H9 (cell line): ENCODE measurements at regions not wholly inside any gene's neighbourhood (a gene's known extent, or its start where the extent isn't known, plus 50 kb on each side); places are given as distances from the start of the nearest gene placed in this dataset.

ENCODE experiments used
- DNase-seq: peaks from one replicate; pipeline ENCODE4 v3.0.0-alpha.2; 2017
- H2AFZ ChIP-seq: one replicate; pipeline ENCODE4 v1.6.1; 2013; ENCODE audit warnings: mild to moderate bottlenecking, low read length, control low read depth, moderate library complexity
- H2AK5ac ChIP-seq: 2 replicates; pipeline ENCODE4 v1.6.1; 2013; ENCODE audit warnings: low read length, control low read depth, mixed read lengths; ENCODE audit not compliant: insufficient read length
- H2BK120ac ChIP-seq: one replicate; pipeline ENCODE4 v1.6.1; 2013; ENCODE audit warnings: low read depth, mild to moderate bottlenecking, low read length, control low read depth, inconsistent platforms; ENCODE audit not compliant: poor library complexity, severe bottlenecking
- H2BK12ac ChIP-seq: 2 replicates; pipeline ENCODE4 v1.6.1; 2013; ENCODE audit warnings: low read length, control low read depth, mixed read lengths, low read depth; ENCODE audit not compliant: insufficient read length
- H2BK15ac ChIP-seq: 2 replicates; pipeline ENCODE4 v1.6.1; 2013; ENCODE audit warnings: low read depth, low read length, control low read depth
- H2BK20ac ChIP-seq: one replicate; pipeline ENCODE4 v1.6.1; 2013; ENCODE audit warnings: low read depth, mild to moderate bottlenecking, low read length, control low read depth, inconsistent platforms; ENCODE audit not compliant: poor library complexity, severe bottlenecking
- H2BK5ac ChIP-seq: 2 replicates; pipeline ENCODE4 v1.6.1; 2013; ENCODE audit warnings: low read length, control low read depth, mixed read lengths; ENCODE audit not compliant: insufficient read length
- H3K14ac ChIP-seq: 2 replicates; pipeline ENCODE4 v1.6.1; 2013; ENCODE audit warnings: low read length, control low read depth; ENCODE audit not compliant: insufficient read depth
- H3K18ac ChIP-seq: 2 replicates; pipeline ENCODE4 v1.6.1; 2013; ENCODE audit warnings: low read depth, mild to moderate bottlenecking, mixed read lengths, low read length, control low read depth; ENCODE audit not compliant: insufficient read length
- H3K23ac ChIP-seq: 2 replicates; pipeline ENCODE4 v1.6.1; 2013; ENCODE audit warnings: low read length, control low read depth, mixed read lengths, low read depth; ENCODE audit not compliant: insufficient read length
- H3K23me2 ChIP-seq: 2 replicates; pipeline ENCODE4 v1.6.1; 2013; ENCODE audit warnings: low read depth, mild to moderate bottlenecking, mixed read lengths, low read length, control low read depth; ENCODE audit not compliant: insufficient read length, poor library complexity, severe bottlenecking
- H3K27ac ChIP-seq: 2 replicates; pipeline ENCODE4 v1.5.1; 2013; ENCODE audit warnings: low read length, control low read depth, mixed read lengths, low read depth; ENCODE audit not compliant: insufficient read length
- H3K27me3 ChIP-seq: 2 replicates; pipeline ENCODE4 v1.6.1; 2013; ENCODE audit warnings: low read length, control low read depth, inconsistent platforms; ENCODE audit not compliant: insufficient read depth
- H3K4ac ChIP-seq: 2 replicates; pipeline ENCODE4 v1.6.1; 2013; ENCODE audit warnings: low read depth, mild to moderate bottlenecking, control low read depth, inconsistent platforms, low read length, moderate library complexity
- H3K4me1 ChIP-seq: 2 replicates; pipeline ENCODE4 v1.6.1; 2013; ENCODE audit warnings: low read length, control low read depth, inconsistent platforms; ENCODE audit not compliant: insufficient read depth
- H3K4me2 ChIP-seq: 2 replicates; pipeline ENCODE4 v1.6.1; 2013; ENCODE audit warnings: low read length, control low read depth, mixed read lengths; ENCODE audit not compliant: insufficient read length, insufficient read depth
- H3K56ac ChIP-seq: 2 replicates; pipeline ENCODE4 v1.6.1; 2013; ENCODE audit warnings: low read depth, mild to moderate bottlenecking, mixed read lengths, low read length, control low read depth; ENCODE audit not compliant: insufficient read length
- H3K79me1 ChIP-seq: 2 replicates; pipeline ENCODE4 v1.6.1; 2013; ENCODE audit warnings: low read depth, mild to moderate bottlenecking, moderate library complexity, low read length, control low read depth, inconsistent platforms; ENCODE audit not compliant: insufficient read depth, poor library complexity, severe bottlenecking
- H3K79me2 ChIP-seq: 2 replicates; pipeline ENCODE4 v1.6.1; 2013; ENCODE audit warnings: low read length, control low read depth, inconsistent platforms; ENCODE audit not compliant: insufficient read depth
- H3K9ac ChIP-seq: 2 replicates; pipeline ENCODE4 v1.6.1; 2013; ENCODE audit warnings: low read length, control low read depth, mixed read lengths; ENCODE audit not compliant: insufficient read length; ENCODE audit errors: extremely low read depth
- H3K9me3 ChIP-seq: one replicate; pipeline ENCODE4 v1.6.1; 2013; ENCODE audit warnings: low read depth, low read length, inconsistent platforms; ENCODE audit not compliant: control insufficient read depth
- H3T11ph ChIP-seq: one replicate; pipeline ENCODE4 v1.6.1; 2013; ENCODE audit warnings: mild to moderate bottlenecking, low read length, control low read depth, inconsistent platforms
- H4K20me1 ChIP-seq: one replicate; pipeline ENCODE4 v1.6.1; 2013; ENCODE audit not compliant: control insufficient read depth, insufficient read length, insufficient read depth
- H4K5ac ChIP-seq: 2 replicates; pipeline ENCODE4 v1.6.1; 2013; ENCODE audit warnings: low read depth, mild to moderate bottlenecking, mixed read lengths, low read length, control low read depth; ENCODE audit not compliant: insufficient read length
- H4K8ac ChIP-seq: replicated peaks from 2 replicates; pipeline ENCODE4 v1.6.1; 2013; ENCODE audit warnings: low read length, control low read depth, mixed read lengths, low read depth; ENCODE audit not compliant: insufficient read length
- H4K91ac ChIP-seq: 2 replicates; pipeline ENCODE4 v1.6.1; 2013; ENCODE audit warnings: low read depth, mild to moderate bottlenecking, moderate library complexity, mixed read lengths, low read length, control low read depth; ENCODE audit not compliant: insufficient read length
- H3K27ac Mint-ChIP-seq, 3 experiments: 2 replicates in 2 of 3; 3 replicates in 1 of 3; pipeline ENCODE4 v1.8.0; 2020 to 2021; ENCODE audit warnings: mixed read lengths in 3 of 3, mild to moderate bottlenecking in 1 of 3, moderate library complexity in 1 of 3
- H3K27me3 Mint-ChIP-seq: 2 replicates; pipeline ENCODE4 v1.8.0; 2021; ENCODE audit warnings: low read depth, mild to moderate bottlenecking, moderate library complexity, mixed read lengths
- H3K36me3 Mint-ChIP-seq, 3 experiments: 2 replicates in 2 of 3; 3 replicates in 1 of 3; pipeline ENCODE4 v1.8.0; 2020 to 2021; ENCODE audit warnings: low read depth in 3 of 3, mixed read lengths in 3 of 3; ENCODE audit not compliant: insufficient read depth in 1 of 3
- H3K4me1 Mint-ChIP-seq, 2 experiments: 2 replicates each; pipeline ENCODE4 v1.8.0; 2020; ENCODE audit warnings: mixed read lengths in 2 of 2
- H3K4me3 Mint-ChIP-seq, 2 experiments: 2 replicates in 1 of 2; 3 replicates in 1 of 2; pipeline ENCODE4 v1.8.0; 2020 to 2021; ENCODE audit warnings: mild to moderate bottlenecking in 2 of 2, mixed read lengths in 2 of 2, moderate library complexity in 1 of 2
- H3K9me3 Mint-ChIP-seq, 2 experiments: 2 replicates in 1 of 2; 3 replicates in 1 of 2; pipeline ENCODE4 v1.8.0; 2020; ENCODE audit warnings: mild to moderate bottlenecking in 2 of 2, mixed read lengths in 2 of 2, moderate library complexity in 1 of 2
- WGBS: extraction: QIAGEN DNeasy Blood & Tissue Kit; methylation state at CpG from one replicate; pipeline ENCODE4 v1.1.7; 2013; ENCODE audit warnings: missing lambda C conversion rate, low lambda C conversion rate, mixed read lengths; ENCODE audit not compliant: insufficient read length; ENCODE audit errors: extremely low coverage; 5-methylcytosine and 5-hydroxymethylcytosine counted together
- TF ChIP-seq, protein P1 (sequence below): fragments of 200-600 bp; sonication (generic); conservative IDR thresholded peaks from 3 replicates; pipeline ENCODE4 v1.8.0; 2021; ENCODE audit warnings: antibody characterized with exemption, mild to moderate bottlenecking

DNA sequence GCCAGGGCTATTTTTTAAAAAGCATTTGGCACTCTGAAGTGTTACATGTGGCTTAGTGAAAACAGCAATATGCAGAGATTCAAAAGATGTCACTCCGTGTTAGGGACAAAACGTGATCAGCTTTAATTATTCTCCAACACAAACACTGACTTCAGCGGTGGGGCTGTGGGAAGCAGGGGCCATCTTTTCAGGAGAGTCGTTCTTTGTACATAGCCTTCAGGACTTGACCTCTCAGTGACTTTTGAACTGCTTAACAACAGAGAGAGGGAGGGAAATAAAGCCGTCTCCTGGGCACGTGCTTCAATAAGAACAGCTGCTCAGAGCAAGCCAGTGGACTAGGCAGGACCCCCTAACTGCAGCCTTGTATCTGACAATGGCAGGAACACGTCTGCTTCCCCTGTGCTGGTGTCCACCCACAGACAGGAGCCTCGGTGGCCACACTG lies 95.0 kb upstream of the HDAC4 start:
- no peak overlapping the region for H3K4me2 ChIP-seq
- H3K9me3 ChIP-seq = no peaks in the 10 kb centered on the region
- H2AFZ ChIP-seq = no peak overlapping the region
- H3K27me3 ChIP-seq = no peaks in the 10 kb centered on the region
- H3K23me2 ChIP-seq = no peaks in the 10 kb centered on the region
- H4K91ac ChIP-seq = no peak overlapping the region
- H3K23ac ChIP-seq = no peak overlapping the region
- H3K9ac ChIP-seq = no peak overlapping the region
- H3K79me2 ChIP-seq = no peaks in the 10 kb centered on the region
- no peak overlapping the region for H3K27ac ChIP-seq
- H3K4me1 ChIP-seq = no peaks in the 10 kb centered on the region
- no peak overlapping the region for H3K4ac ChIP-seq
- no peak overlapping the region for H2BK12ac ChIP-seq
- no peak overlapping the region for H3K4me3 Mint-ChIP-seq
- no peak overlapping the region for H3T11ph ChIP-seq
- no peak overlapping the region for H3K14ac ChIP-seq
- H2AK5ac ChIP-seq = no peak overlapping the region
- no peak overlapping the region for H4K5ac ChIP-seq
- WGBS = no CpG with 5 or more reads among the region's 8 CpGs
- no peak overlapping the region for H3K27ac Mint-ChIP-seq
- H4K20me1 ChIP-seq = no peaks in the 10 kb centered on the region
- H2BK120ac ChIP-seq = no peak overlapping the region
- no peak overlapping the region for H3K56ac ChIP-seq
- no peak overlapping the region for H2BK15ac ChIP-seq
- H4K8ac ChIP-seq = no peak overlapping the region
- no peak for DNase-seq
- H3K9me3 Mint-ChIP-seq = peaks cover 0 to 4% of the 10 kb centered on the region in 2 experiments; a peak in 3 of 5 replicates
- H3K18ac ChIP-seq = no peak overlapping the region
- no peaks in the 10 kb centered on the region for H3K36me3 Mint-ChIP-seq
- no peak overlapping the region for H2BK20ac ChIP-seq
- peaks cover 18% of the 10 kb centered on the region for H3K27me3 Mint-ChIP-seq
- TF ChIP-seq, protein P1, sequence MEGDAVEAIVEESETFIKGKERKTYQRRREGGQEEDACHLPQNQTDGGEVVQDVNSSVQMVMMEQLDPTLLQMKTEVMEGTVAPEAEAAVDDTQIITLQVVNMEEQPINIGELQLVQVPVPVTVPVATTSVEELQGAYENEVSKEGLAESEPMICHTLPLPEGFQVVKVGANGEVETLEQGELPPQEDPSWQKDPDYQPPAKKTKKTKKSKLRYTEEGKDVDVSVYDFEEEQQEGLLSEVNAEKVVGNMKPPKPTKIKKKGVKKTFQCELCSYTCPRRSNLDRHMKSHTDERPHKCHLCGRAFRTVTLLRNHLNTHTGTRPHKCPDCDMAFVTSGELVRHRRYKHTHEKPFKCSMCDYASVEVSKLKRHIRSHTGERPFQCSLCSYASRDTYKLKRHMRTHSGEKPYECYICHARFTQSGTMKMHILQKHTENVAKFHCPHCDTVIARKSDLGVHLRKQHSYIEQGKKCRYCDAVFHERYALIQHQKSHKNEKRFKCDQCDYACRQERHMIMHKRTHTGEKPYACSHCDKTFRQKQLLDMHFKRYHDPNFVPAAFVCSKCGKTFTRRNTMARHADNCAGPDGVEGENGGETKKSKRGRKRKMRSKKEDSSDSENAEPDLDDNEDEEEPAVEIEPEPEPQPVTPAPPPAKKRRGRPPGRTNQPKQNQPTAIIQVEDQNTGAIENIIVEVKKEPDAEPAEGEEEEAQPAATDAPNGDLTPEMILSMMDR = no peak
- H2BK5ac ChIP-seq = no peak overlapping the region
- H3K4me1 Mint-ChIP-seq = peaks cover 4 to 7% of the 10 kb centered on the region in 2 experiments; a peak in 2 of 4 replicates
- no peaks in the 10 kb centered on the region for H3K79me1 ChIP-seq
